ENCODE measurements at regions not wholly inside any gene's neighbourhood (a gene's known extent, or its start where the extent isn't known, plus 50 kb on each side); places are given as distances from the start of the nearest gene placed in this dataset.
A peak's percentile ranks its signal among the peaks of the same experiment; 100 is the strongest.

DNA sequence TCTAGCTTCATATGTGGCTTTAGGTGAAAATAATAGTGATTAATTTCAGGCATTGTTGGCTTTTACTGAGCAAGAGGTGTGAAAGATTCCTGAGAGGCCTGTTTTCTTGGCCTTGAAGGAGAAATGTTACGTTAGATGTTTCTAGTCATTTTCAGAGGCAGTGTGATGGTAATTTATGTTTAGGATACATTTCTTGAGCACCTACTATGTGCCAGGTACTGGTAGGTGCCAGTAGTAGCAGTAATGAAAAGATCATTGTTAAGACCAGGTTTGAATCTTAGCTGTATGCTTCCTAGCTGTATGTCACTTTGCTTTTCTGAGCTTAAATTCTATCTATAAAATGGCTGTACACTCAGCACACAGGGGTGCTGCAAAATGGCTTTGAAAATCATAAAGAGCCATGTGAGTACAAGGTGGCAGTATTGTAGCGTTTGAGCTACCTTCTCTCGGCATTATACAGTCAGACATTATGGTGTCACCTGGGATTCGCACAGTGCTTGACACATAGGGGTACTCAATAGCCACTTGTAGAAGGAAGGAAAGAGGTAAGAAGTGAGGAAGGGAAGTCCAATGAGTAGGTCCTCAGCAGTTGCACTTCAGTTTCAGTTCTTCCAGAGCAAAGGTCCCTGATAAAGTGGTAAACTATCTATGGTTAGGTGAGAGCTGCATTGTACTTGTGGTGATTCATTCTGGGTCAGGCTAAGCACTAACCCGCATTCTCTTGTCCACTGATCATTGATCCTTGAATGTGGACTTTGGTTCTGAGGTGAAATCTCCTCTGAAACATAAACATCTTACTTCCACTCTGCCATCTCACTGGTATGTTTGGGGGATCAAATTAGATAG, 166.5 kb upstream of the NR3C1 start (continued):
- TF ChIP-seq, protein P1, sequence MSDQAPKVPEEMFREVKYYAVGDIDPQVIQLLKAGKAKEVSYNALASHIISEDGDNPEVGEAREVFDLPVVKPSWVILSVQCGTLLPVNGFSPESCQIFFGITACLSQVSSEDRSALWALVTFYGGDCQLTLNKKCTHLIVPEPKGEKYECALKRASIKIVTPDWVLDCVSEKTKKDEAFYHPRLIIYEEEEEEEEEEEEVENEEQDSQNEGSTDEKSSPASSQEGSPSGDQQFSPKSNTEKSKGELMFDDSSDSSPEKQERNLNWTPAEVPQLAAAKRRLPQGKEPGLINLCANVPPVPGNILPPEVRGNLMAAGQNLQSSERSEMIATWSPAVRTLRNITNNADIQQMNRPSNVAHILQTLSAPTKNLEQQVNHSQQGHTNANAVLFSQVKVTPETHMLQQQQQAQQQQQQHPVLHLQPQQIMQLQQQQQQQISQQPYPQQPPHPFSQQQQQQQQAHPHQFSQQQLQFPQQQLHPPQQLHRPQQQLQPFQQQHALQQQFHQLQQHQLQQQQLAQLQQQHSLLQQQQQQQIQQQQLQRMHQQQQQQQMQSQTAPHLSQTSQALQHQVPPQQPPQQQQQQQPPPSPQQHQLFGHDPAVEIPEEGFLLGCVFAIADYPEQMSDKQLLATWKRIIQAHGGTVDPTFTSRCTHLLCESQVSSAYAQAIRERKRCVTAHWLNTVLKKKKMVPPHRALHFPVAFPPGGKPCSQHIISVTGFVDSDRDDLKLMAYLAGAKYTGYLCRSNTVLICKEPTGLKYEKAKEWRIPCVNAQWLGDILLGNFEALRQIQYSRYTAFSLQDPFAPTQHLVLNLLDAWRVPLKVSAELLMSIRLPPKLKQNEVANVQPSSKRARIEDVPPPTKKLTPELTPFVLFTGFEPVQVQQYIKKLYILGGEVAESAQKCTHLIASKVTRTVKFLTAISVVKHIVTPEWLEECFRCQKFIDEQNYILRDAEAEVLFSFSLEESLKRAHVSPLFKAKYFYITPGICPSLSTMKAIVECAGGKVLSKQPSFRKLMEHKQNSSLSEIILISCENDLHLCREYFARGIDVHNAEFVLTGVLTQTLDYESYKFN (CRISPR knock-in tag; conservative IDR thresholded peaks at IDR 0.05) = peak; percentile 77; the same call in 1 of the 2 replicates
- no peak for TF ChIP-seq ZNF746 (CRISPR knock-in tag; IDR thresholded peaks at IDR 0.05)
- no peak for TF ChIP-seq FOXK2 (IDR thresholded peaks at IDR 0.05)
- peak; percentile 56 for TF ChIP-seq RCOR2 (CRISPR knock-in tag; IDR thresholded peaks at IDR 0.05)
- peak; percentile 66 for TF ChIP-seq NCOR1 (IDR thresholded peaks at IDR 0.05; ENCODE audit: borderline replicate concordance, low read length)
- TF ChIP-seq HNRNPUL1 (IDR thresholded peaks at IDR 0.05; ENCODE audit: low read depth, low read length) = no peak
- TF ChIP-seq, protein P2, sequence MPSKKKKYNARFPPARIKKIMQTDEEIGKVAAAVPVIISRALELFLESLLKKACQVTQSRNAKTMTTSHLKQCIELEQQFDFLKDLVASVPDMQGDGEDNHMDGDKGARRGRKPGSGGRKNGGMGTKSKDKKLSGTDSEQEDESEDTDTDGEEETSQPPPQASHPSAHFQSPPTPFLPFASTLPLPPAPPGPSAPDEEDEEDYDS (CRISPR knock-in tag; IDR thresholded peaks at IDR 0.05) = no peak
- no peak for TF ChIP-seq KDM6A (CRISPR knock-in tag; IDR thresholded peaks at IDR 0.05; ENCODE audit: low read depth)
- TF ChIP-seq MIER3 (CRISPR knock-in tag; IDR thresholded peaks at IDR 0.05; ENCODE audit: borderline replicate concordance) = 0 out of 2 replicates have a peak, but pooled peaks have one; percentile 58
- TF ChIP-seq, protein P3, sequence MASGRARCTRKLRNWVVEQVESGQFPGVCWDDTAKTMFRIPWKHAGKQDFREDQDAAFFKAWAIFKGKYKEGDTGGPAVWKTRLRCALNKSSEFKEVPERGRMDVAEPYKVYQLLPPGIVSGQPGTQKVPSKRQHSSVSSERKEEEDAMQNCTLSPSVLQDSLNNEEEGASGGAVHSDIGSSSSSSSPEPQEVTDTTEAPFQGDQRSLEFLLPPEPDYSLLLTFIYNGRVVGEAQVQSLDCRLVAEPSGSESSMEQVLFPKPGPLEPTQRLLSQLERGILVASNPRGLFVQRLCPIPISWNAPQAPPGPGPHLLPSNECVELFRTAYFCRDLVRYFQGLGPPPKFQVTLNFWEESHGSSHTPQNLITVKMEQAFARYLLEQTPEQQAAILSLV (CRISPR knock-in tag; IDR thresholded peaks at IDR 0.05; ENCODE audit: borderline replicate concordance) = no peak
- peak; percentile 30; the same call in 1 of the 2 replicates for TF ChIP-seq HDAC2 (CRISPR knock-in tag; IDR thresholded peaks at IDR 0.05)
- 0 out of 2 replicates have a peak, but pooled peaks have one; percentile 59 for TF ChIP-seq ADNP (CRISPR knock-in tag; IDR thresholded peaks at IDR 0.05)
- no peak for TF ChIP-seq ELF3 (CRISPR knock-in tag; IDR thresholded peaks at IDR 0.05)
- no peak for TF ChIP-seq MAZ (IDR thresholded peaks at IDR 0.05; ENCODE audit: borderline replicate concordance, low read depth, low read length)
- no peak for TF ChIP-seq MAZ (CRISPR knock-in tag; IDR thresholded peaks at IDR 0.05; ENCODE audit: low read depth)
- TF ChIP-seq, protein P4, sequence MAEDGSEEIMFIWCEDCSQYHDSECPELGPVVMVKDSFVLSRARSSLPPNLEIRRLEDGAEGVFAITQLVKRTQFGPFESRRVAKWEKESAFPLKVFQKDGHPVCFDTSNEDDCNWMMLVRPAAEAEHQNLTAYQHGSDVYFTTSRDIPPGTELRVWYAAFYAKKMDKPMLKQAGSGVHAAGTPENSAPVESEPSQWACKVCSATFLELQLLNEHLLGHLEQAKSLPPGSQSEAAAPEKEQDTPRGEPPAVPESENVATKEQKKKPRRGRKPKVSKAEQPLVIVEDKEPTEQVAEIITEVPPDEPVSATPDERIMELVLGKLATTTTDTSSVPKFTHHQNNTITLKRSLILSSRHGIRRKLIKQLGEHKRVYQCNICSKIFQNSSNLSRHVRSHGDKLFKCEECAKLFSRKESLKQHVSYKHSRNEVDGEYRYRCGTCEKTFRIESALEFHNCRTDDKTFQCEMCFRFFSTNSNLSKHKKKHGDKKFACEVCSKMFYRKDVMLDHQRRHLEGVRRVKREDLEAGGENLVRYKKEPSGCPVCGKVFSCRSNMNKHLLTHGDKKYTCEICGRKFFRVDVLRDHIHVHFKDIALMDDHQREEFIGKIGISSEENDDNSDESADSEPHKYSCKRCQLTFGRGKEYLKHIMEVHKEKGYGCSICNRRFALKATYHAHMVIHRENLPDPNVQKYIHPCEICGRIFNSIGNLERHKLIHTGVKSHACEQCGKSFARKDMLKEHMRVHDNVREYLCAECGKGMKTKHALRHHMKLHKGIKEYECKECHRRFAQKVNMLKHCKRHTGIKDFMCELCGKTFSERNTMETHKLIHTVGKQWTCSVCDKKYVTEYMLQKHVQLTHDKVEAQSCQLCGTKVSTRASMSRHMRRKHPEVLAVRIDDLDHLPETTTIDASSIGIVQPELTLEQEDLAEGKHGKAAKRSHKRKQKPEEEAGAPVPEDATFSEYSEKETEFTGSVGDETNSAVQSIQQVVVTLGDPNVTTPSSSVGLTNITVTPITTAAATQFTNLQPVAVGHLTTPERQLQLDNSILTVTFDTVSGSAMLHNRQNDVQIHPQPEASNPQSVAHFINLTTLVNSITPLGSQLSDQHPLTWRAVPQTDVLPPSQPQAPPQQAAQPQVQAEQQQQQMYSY (CRISPR knock-in tag; IDR thresholded peaks at IDR 0.05) = no peak
- TF ChIP-seq, protein P5, sequence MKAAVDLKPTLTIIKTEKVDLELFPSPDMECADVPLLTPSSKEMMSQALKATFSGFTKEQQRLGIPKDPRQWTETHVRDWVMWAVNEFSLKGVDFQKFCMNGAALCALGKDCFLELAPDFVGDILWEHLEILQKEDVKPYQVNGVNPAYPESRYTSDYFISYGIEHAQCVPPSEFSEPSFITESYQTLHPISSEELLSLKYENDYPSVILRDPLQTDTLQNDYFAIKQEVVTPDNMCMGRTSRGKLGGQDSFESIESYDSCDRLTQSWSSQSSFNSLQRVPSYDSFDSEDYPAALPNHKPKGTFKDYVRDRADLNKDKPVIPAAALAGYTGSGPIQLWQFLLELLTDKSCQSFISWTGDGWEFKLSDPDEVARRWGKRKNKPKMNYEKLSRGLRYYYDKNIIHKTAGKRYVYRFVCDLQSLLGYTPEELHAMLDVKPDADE (CRISPR knock-in tag; IDR thresholded peaks at IDR 0.05) = no peak
- TF ChIP-seq SALL1 (CRISPR knock-in tag; IDR thresholded peaks at IDR 0.05) = peak; percentile 58; the same call in 1 of the 2 replicates
- TF ChIP-seq RXRB (CRISPR knock-in tag; IDR thresholded peaks at IDR 0.05; ENCODE audit: borderline replicate concordance) = peak; percentile 70
- TF ChIP-seq, protein P6, sequence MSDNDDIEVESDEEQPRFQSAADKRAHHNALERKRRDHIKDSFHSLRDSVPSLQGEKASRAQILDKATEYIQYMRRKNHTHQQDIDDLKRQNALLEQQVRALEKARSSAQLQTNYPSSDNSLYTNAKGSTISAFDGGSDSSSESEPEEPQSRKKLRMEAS (IDR thresholded peaks at IDR 0.05) = peak; percentile 11; the same call in 1 of the 2 replicates

Data from HepG2 (cell line).